ENCODE measurements at regions not wholly inside any gene's neighbourhood (a gene's known extent, or its start where the extent isn't known, plus 50 kb on each side); places are given as distances from the start of the nearest gene placed in this dataset.

GRCh38 chr2:123783164-123783563, 241.9 kb upstream of the CNTNAP5 start:
- TF ChIP-seq POLR2A (IDR thresholded peaks at IDR 0.05; ENCODE audit: low read depth, low read length) (no peak), POLR2AphosphoS5 (IDR thresholded peaks at IDR 0.05; ENCODE audit: low read depth, low read length) (no peak), TAF1 (IDR thresholded peaks at IDR 0.05; ENCODE audit: low read depth, low read length) (no peak), PAX5 (IDR thresholded peaks at IDR 0.05; ENCODE audit: insufficient read depth, low read length, severe bottlenecking) (no peak)

Data from GM12891 (cell line).